Left renal pelvis (tissue), 4 donors: ENCODE measurements at regions not wholly inside any gene's neighbourhood (a gene's known extent, or its start where the extent isn't known, plus 50 kb on each side); places are given as distances from the start of the nearest gene placed in this dataset.
"Not testable (repeated sequence)": the region's sequence is repeated elsewhere in the genome, so short reads cannot be mapped to it uniquely, and the experiment has no call there.

ENCODE experiments used
- DNase-seq, 4 donors: peaks; one replicate each; pipeline ENCODE4 v3.0.0-alpha.2; 2013; ENCODE audit warnings: low read depth in 4 of 4, low spot score in 3 of 4

DNA sequence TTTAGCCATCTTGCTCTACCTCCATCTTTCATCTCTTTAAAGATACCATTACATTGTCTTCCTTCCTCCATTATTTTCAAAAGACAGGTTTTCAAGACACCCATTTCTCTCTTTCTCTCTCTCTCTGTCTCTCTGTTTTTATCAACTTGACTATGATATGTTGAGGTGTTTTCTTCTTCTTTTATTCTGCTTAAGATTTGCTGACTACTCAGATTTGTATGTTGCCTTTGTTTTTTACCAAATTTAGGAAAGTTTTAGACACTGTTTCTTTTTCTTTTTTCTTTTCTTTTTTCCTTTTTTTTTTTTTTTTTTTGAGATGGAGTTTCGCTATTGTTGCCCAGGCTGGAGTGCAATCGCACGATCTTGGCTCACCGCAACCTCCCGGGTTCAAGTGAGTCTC is 647.5 kb upstream of the VRK2 start:
- DNase-seq = no peak

DNA sequence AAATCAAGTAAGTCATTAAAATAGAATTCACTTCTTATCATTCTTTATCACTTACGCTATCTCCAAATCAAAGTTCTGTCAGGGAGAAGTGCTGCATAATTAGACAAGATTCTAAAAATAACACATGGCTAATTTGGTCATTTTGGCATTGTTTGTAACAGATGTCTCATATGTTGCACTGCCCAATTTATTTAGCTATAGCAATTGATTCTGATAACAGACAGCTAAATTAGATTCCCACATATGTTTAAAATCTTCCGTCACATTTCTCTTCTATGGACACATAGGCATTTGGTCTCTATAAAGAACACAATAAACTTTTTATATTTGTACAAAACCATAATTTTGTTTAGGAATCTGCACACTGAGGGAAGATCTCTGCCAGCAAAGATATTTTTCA is 644.5 kb upstream of the VRK2 start:
- no peak for DNase-seq

DNA sequence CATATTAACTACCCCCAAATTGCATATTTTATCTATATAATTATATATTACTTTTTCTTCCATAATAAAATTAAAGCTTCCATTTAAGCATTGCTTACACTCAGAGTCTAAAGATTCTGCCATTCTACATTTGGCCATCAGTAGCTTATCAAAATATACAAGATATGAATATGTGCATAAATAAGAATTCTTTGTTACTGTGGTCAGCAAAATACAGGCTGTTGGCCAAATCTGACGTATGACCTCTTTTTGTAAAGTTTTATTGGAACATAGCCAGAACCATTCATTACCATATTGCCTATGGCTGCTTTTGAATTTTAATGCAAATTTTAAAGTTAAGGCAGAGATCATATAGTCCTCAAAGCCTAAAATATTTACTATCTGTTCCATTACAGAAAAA is 643.9 kb upstream of the VRK2 start:
- no peak for DNase-seq

DNA sequence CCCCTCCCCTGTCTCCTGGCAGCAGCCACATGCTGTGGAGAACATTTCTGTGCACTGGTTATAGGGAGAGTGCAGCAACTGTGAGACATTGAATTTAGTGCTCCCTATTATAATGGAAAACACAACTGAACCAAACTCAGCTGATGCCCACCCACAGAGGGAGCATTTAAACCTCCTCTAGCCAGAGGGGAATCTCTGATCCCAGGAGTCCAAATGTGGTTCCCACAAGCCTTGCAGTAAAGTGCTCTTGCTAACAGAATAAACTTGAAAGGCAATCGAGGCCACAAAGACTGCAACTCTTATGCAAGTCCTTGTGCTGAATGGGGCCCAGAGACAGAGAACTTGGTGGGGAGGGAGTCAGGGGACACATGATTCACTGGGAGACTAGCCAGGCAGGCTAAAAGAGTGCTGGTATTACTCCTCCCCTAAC is 638.8 kb upstream of the VRK2 start:
- DNase-seq = no peak

DNA sequence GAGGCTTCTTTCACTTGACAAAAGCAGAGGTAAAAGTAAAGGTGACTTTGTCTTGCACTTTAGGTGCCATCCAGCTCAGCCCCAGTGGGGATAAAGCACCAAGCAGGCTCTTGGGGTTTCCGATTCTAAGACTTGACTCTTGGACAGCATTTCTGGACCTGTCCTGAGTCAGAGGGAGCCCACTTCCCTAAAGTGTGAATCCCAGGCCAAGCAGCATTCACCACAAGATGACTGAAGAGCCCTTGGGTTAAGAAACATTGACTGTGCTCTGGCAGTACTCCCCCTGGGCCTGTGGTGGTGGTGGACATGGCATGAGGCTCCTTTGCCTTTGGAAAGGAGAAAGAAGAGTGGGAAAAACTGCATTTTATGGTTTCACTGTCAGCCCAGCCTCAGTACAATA is 638.0 kb upstream of the VRK2 start:
- DNase-seq = no peak

DNA sequence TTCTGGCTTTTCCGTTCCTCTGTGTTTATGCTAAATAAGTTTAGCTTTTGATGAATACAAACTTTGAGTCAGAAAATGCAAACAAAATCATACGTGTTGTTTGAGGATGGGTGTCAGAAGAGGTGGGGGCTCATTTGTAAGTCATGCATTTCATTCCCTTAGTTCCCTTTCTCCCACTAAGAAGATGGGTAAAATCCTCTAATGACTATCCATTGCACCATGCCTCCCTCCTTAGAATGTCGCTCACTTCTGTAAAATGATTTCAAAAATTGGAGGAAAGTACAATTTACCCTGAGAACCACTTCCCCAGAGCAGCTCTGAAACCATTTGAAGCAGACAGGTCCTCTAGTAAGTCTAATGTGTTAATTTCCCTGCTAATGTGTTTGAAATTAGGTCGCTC is 629.6 kb upstream of the VRK2 start:
- DNase-seq = no peak

DNA sequence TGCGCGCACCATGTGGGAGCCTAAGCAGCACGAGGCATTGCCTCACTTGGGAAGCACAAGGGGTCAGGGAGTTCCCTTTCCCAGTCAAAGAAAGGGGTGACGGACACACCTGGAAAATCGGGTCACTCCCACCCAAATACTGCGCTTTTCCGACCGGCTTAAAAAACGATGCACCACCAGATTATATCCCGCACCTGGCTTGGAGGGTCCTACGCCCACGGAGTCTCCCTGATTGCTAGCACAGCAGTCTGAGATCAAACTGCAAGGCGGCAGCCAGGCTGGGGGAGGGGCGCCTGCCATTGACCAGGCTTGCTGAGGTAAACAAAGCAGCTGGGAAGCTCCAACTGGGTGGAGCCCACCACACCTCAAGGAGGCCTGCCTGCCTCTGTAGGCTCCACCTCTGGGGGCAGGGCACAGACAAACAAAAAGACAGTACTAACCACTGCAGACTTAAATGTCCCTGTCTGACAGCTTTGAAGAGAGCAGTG is 627.7 kb upstream of the VRK2 start:
- not testable (repeated sequence) for DNase-seq

DNA sequence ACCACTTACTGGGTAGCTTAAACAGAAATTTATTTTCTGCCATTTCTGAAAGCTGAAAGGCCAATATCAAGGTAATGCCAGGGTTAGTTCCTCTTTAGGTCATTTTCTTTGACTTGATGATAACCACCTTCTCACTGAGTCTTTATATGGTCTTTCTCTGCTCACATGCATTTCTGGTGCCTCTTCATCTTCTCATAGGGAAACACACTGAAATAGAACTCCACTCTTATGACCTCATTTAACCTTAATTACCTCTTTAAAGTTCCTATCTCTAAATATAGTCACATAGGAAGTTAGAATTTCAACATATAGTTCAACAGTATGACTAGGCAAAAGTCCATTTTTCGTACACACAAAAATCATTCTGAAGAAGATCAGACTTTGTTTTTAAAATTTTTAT is 616.8 kb upstream of the VRK2 start:
- DNase-seq = no peak

DNA sequence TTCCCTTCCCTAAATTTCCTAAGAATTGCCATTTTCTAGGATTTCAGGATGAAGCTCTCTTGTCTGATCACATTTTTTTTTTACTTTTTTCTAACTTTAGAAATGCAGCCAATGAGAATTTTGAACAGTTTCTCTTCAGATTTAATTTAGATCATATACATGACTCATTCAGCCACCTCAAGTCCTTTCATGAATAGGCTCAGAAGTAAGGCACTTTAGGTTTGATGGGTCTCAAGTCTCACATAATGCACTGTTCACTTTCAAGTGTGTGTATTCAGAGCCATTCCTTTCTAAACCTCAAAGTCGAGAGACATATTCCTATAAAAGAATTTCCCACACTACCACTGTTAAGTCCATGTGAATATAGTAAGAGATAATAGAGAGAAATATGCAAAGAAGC is 614.1 kb upstream of the VRK2 start:
- no peak for DNase-seq

DNA sequence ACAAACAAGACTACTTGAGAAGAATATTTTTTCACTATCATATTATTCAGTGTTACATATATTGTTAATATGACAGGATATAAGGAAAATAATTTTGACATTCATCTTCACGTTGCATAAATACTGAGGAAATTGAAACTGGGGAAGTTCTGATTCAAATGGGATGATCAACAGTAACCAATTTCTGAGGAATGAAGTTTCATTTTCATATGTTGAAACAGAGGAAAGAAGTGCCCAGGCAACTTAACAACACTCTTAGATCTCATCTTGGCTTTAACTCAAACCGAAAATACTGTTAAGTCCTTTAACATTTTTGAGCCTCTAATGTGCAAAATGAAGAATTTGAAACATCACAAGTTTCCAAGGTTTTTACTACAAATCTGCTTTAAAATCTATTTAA is 612.2 kb upstream of the VRK2 start:
- no peak for DNase-seq

DNA sequence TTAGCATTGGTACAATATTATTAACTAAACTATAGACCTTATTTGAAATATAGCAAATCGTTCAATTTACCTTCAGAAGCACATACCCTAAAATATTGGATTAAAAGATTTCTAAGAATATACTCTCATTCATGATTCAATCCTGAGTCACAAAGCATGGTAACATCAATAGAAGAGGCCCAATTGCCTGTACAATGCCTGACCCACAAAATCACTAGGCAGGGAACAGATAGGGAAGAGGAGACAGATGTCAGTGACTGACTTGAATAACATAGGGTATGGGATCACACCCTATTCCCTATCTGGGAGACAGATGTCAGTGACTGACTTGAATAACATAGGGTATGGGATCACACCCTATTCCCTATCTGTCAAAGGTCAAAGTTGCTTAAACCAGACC is 611.6 kb upstream of the VRK2 start:
- DNase-seq = no peak

DNA sequence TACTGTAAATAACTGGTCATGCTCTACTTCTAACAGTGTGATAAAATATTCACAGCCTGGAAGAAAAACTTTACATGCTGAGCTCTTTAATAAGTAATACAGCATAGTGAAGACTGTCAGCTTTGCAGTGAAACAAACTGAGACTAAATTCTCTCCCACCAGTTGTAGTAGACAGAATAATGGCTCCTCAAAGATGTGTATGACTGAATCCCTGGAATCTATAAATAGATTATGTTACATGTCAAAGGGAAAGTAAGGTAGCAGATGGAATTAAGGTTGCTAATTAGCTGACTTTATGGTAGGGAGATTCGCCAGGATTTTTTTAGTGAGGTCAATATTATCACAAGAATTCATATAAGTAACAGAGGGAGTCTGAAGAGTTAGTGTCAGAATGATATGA is 609.5 kb upstream of the VRK2 start:
- no peak for DNase-seq

DNA sequence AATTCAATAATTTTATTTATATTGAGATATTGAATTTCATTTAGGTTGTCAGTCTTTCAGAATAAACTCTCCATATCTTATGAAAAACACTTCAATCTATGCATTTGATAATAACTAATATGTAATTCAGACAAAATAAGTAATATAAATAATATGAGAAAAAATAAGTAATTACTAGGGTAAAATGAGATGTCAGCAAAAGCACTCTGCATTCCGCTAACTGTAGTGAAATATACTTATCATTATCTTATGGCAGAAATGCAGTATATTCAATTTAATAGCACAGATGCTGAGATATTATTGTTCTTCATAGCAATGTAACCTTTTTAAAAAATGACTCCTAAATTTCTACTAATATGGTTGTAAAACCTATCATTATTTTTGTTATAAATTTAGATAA is 606.2 kb upstream of the VRK2 start:
- DNase-seq = no peak

DNA sequence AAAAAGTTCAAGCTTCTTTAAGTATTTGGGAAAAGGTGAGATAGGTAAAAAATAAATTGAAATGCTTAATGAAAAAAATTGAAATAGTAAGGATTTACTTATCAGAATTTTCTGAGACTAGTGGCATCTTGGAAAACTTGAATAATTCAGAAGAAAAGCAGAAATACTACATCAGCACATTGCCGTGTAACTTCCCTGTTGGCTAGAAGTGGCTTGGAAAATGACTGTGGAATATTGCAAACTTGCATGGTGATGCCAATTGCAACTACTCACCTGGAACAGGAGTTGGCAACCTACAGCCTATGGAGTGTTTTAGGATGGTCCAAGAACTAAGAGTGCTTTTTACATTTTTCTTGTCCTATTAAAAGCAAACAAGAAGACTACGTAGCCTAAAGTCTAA is 603.5 kb upstream of the VRK2 start:
- DNase-seq = no peak

DNA sequence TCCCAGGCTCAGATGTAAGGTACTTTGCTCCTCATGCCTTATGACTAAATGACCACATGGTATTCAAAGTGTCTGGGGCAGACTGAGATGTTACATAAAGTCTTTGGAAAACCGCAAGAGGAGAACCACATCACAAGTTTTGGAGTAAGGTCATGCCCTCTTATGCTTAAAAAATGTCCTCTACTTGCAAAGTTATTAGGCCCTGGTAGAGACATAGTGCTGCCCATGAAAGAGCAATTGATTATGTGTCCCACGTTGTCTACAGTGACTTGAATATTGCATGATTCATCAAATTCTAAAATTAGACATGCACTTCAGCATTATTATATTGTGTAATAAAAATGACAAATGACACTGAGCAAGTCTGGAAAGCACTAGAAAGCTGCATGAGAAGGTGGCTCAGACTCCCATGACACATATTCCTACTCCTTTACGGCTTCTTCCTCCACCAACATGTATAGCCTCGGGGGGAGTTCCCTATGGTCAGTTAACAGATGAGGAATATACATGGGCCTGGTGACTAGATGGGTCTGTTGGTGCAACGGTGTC is 602.6 kb upstream of the VRK2 start:
- no peak for DNase-seq

DNA sequence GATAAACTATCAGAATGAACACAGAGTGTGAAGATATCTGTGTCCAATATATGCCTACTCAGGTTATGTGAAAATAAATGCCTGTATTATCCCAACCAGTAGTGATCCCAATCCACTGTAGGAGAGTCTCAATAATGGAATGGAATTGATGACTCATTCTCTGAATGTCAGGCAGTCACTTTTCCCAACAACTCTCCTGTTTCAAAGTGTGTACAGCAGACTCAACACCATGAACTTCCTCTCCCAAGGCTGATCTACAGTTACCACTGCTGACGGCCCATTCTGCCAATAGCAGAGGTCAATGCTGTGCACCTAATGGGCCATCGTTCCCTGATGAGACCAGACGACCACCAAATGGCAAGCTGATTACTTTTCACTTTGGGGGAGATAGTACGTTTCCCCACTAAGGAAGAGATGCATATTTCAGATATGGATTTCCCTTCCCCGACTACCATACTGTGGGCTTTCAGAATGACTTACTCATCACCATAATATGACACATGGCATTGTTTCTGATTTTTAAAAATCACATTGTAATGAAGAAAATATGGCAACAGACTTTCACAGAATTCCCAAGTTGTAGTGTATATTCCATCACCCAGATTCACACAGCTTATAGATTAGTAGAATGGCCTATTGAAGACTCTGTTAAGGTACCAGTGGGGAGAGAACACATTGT is 601.7 kb upstream of the VRK2 start:
- no peak for DNase-seq

DNA sequence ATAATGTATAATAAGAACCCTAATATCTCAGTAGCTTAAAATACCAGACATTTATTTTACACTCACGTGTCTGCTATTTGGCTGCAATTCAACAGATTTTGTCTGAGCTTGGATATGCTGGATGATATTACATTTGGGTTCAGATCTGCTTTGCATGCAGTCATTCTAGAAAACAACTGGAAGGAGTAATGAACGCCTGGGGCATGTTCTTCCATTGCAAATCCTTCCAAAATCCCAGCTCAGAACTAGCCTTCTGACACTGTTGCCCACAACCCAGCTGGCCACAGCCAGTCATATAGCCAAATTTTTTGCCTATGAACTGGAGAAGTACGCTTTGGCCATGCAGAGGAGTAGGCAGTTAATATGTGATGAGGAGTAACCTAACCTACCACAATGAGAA is 597.8 kb upstream of the VRK2 start:
- no peak for DNase-seq

DNA sequence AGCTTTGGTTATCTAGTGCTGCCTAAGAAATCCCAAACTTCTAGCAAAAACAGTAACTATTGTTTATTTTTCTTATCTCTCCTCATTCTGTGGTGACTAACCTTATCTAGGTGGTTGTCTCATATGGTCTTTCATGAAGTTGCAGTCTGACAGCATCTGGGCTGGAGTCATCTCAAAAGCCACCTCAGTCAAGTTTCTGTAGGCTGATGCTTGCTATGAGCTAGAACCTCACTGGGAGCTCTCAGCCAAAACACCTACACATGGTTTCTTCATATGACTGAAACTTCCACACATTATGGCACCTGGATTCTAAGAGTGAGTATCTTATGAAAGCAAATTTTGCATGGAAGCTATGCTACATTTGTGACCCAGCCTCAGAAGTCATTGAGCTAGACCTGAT is 596.4 kb upstream of the VRK2 start:
- DNase-seq = no peak

DNA sequence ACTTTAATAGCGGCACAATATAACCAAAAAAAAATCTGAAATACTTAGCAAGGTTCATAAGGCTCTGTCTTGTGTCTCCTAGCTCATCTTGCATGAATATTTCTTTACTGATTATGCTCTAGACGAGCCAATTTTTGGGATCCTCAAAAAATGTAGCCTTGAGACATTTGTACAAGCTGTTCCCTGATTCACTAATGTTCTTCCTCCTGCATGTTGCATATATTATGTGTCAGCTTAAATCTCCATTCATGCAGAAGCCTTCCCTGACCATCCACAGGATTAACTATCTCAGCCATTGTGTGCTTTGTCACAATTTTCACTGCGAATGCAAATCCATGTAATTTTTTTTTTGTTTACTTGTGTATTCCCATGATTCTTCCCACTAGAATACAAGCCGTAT is 594.0 kb upstream of the VRK2 start:
- no peak for DNase-seq

DNA sequence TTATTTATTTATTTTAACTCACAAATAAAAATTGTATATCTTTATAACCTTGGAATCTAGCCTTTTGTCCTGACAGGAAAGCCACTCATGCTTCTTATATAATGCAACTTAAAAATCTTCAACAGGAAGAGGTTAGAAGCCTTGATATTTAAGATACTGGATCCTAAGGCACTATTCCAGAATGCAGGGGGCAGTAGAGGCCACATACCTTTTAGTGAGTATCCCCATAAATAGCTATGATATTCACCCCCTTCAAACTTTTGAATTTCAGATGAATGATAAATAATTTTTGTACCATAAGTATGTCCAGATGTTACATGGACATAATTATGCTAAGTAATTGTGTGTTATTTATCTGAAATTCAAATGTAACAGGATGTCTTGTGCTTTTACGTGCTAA is 592.7 kb upstream of the VRK2 start:
- no peak for DNase-seq

DNA sequence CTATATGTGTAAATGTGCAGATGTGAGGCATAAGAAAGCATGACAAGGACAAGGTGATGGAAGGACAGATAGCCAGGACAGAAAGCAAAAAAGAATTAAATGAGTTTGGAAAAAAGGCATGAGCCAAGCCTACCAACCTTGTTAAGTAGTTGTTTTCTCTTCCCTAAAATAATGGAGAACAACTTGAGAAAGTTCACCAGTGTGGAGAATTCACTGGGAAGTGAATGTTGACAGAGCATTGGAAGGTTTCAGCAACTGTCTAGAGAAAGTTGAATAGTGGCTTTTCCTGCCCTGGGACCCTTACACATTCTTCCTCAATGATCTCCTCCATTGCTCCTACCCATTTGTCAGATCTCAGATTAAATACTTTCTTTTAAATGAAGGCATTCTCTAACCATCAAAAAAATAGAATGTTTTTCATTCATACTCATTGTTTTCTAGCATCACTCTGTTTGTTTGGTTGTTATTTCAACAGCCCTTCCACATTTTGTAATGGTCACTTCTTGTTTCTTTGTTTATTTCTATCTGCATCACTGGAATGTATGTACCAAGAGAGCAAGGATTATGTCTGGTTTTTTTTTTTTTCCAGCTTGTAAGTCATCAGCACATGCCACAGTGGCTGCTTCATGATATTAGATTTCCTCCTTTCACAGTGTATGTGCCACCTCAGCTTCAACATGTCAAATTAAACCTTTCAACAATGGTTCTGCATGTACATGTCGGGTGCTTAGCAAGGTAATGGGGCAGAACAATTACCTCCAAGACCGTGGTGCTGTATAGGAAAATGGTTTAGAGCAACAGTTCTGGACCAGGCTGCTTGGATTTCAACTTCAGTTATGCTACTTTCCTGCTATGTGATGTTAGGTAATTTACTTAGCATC is 586.0 kb upstream of the VRK2 start:
- no peak for DNase-seq

DNA sequence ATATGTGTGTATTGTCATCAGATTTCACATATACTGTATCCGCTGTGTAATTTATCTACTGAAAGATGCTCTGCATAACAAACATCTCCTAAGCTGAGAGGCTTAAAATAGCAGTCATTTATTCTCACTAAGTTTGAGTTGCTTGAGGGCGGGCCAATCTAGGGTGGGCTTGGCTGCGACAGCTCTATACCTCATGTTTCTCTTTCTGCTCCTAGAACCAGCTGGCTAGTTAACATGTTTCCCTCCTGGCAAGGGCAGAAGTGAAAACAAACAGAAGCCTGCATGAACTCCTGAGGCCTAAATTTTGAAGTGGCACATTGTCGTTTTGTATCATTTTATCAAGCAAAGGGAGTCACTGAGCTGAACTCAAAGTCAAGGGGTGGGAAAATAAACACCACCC is 585.0 kb upstream of the VRK2 start:
- no peak for DNase-seq
